Left forelimb (tissue), 1 donor: ENCODE measurements at regions not wholly inside any gene's neighbourhood (a gene's known extent, or its start where the extent isn't known, plus 50 kb on each side); places are given as distances from the start of the nearest gene placed in this dataset.

ENCODE experiments used
- DNase-seq: peaks from one replicate; pipeline ENCODE4 v3.0.0-alpha.2; 2018; ENCODE audit warnings: low spot score

GRCh38 chr13:103275722-103276121 is 209.5 kb upstream of the SLC10A2 start:
- DNase-seq, result no peak

- DNase-seq, result no peak
These were observed 208.9 kb upstream of the SLC10A2 start for GRCh38 chr13:103275081-103275480.

- DNase-seq, result no peak
These were observed 207.6 kb upstream of the SLC10A2 start for GRCh38 chr13:103273825-103274224.

GRCh38 chr13:103272770-103273169 is 206.6 kb upstream of the SLC10A2 start:
- no peak for DNase-seq

- DNase-seq, result no peak
These were observed 197.2 kb upstream of the SLC10A2 start for GRCh38 chr13:103263448-103263847.

- DNase-seq, result no peak
These were observed 189.5 kb upstream of the SLC10A2 start for GRCh38 chr13:103255587-103256301.

GRCh38 chr13:103250071-103250470 is 183.9 kb upstream of the SLC10A2 start:
- no peak for DNase-seq

GRCh38 chr13:103246581-103247200 is 180.5 kb upstream of the SLC10A2 start:
- DNase-seq, result no peak

GRCh38 chr13:103243495-103243894 is 177.3 kb upstream of the SLC10A2 start:
- no peak for DNase-seq

- no peak for DNase-seq
These were observed 172.2 kb upstream of the SLC10A2 start for GRCh38 chr13:103238441-103238840.

GRCh38 chr13:103236213-103236612 is 170.0 kb upstream of the SLC10A2 start:
- no peak for DNase-seq

- no peak for DNase-seq
These were observed 163.5 kb upstream of the SLC10A2 start for GRCh38 chr13:103229674-103230073.

GRCh38 chr13:103224804-103225203 is 158.6 kb upstream of the SLC10A2 start:
- no peak for DNase-seq

- no peak for DNase-seq
These were observed 156.5 kb upstream of the SLC10A2 start for GRCh38 chr13:103222683-103223082.

GRCh38 chr13:103218253-103218652 is 152.0 kb upstream of the SLC10A2 start:
- DNase-seq, result no peak

GRCh38 chr13:103213152-103213551 is 146.9 kb upstream of the SLC10A2 start:
- no peak for DNase-seq

GRCh38 chr13:103210348-103210747 is 144.1 kb upstream of the SLC10A2 start:
- DNase-seq, result no peak

GRCh38 chr13:103203735-103204330 is 137.6 kb upstream of the SLC10A2 start:
- no peak for DNase-seq

- DNase-seq, result no peak
These were observed 134.1 kb upstream of the SLC10A2 start for GRCh38 chr13:103200118-103200885.

- DNase-seq, result no peak
These were observed 133.3 kb upstream of the SLC10A2 start for GRCh38 chr13:103199380-103200088.

- DNase-seq, result no peak
These were observed 130.1 kb upstream of the SLC10A2 start for GRCh38 chr13:103196356-103196755.

- no peak for DNase-seq
These were observed 129.5 kb upstream of the SLC10A2 start for GRCh38 chr13:103195762-103196161.
